ENCODE measurements at regions not wholly inside any gene's neighbourhood (a gene's known extent, or its start where the extent isn't known, plus 50 kb on each side); places are given as distances from the start of the nearest gene placed in this dataset.

GRCh38 chr7:124692425-124692824, 73.2 kb downstream of the GPR37 start:
- H3K36me3 ChIP-seq (ENCODE audit: insufficient read depth) = no peaks in the 10 kb centered on the region
- no peak overlapping the region for H3K4me3 ChIP-seq
- no peaks in the 10 kb centered on the region for H4K20me1 ChIP-seq (replicated peaks; ENCODE audit: insufficient read depth)
- no peak for ATAC-seq
- H3K27ac ChIP-seq (ENCODE audit: low read depth) = no peak overlapping the region
- Mint-ChIP-seq H3K36me3 (ENCODE audit: low read depth) (no peaks in the 10 kb centered on the region), H3K4me3 (no peak overlapping the region), H3K27me3 (ENCODE audit: insufficient read depth, low read depth, poor library complexity) (no peaks in the 10 kb centered on the region), H3K9me3 (no peaks in the 10 kb centered on the region), H3K4me1 (no peaks in the 10 kb centered on the region), H3K27ac (no peak overlapping the region)
- H3K27me3 ChIP-seq (ENCODE audit: insufficient read depth) = no peaks in the 10 kb centered on the region
- no peak for DNase-seq (ENCODE audit: low spot score)
- peak overlapping the region; percentile 25 for H2AFZ ChIP-seq
- H3F3A ChIP-seq (replicated peaks; ENCODE audit: low read depth) = no peaks in the 10 kb centered on the region
- H3K9me2 ChIP-seq (ENCODE audit: insufficient read depth) = peaks cover 13% of the 10 kb centered on the region
- H3K4me2 ChIP-seq = no peak overlapping the region
- TF ChIP-seq POLR2AphosphoS5 (IDR thresholded peaks at IDR 0.05; ENCODE audit: low read depth) = no peak
- TF ChIP-seq EZH2 (IDR thresholded peaks at IDR 0.05; ENCODE audit: low read depth, unreplicated experiment) = no peak
- TF ChIP-seq CTCF (conservative IDR thresholded peaks at IDR 0.05; ENCODE audit: low read depth in 2 of 2) = no peak
- no peak for TF ChIP-seq NANOG (IDR thresholded peaks at IDR 0.05; ENCODE audit: borderline replicate concordance)
- TF ChIP-seq ZNF331 (CRISPR knock-in tag; IDR thresholded peaks at IDR 0.05; ENCODE audit: low read depth) = no peak
- no peak for TF ChIP-seq ETS1 (IDR thresholded peaks at IDR 0.05)
- H3K4me1 ChIP-seq (ENCODE audit: insufficient read depth) = no peaks in the 10 kb centered on the region
- H3K79me2 ChIP-seq (replicated peaks; ENCODE audit: insufficient read depth) = no peaks in the 10 kb centered on the region

- Mint-ChIP-seq H3K27ac (no peak overlapping the region), H3K36me3 (ENCODE audit: low read depth) (no peaks in the 10 kb centered on the region), H3K4me3 (no peak overlapping the region), H3K27me3 (ENCODE audit: insufficient read depth, low read depth, poor library complexity) (no peaks in the 10 kb centered on the region), H3K9me3 (no peaks in the 10 kb centered on the region), H3K4me1 (no peaks in the 10 kb centered on the region)
- Histone ChIP-seq H3K4me3 (no peak overlapping the region), H3F3A (replicated peaks; ENCODE audit: low read depth) (no peaks in the 10 kb centered on the region), H2AFZ (no peak overlapping the region), H3K9me2 (ENCODE audit: insufficient read depth) (peaks cover 13% of the 10 kb centered on the region), H3K27me3 (ENCODE audit: insufficient read depth) (no peaks in the 10 kb centered on the region), H3K4me1 (ENCODE audit: insufficient read depth) (no peaks in the 10 kb centered on the region), H3K36me3 (ENCODE audit: insufficient read depth) (no peaks in the 10 kb centered on the region), H3K4me2 (no peak overlapping the region), H3K27ac (ENCODE audit: low read depth) (no peak overlapping the region), H3K79me2 (replicated peaks; ENCODE audit: insufficient read depth) (no peaks in the 10 kb centered on the region), H4K20me1 (replicated peaks; ENCODE audit: insufficient read depth) (no peaks in the 10 kb centered on the region)
- DNase-seq (ENCODE audit: low spot score) = no peak
- no peak for ATAC-seq
- TF ChIP-seq POLR2AphosphoS5 (IDR thresholded peaks at IDR 0.05; ENCODE audit: low read depth) (no peak), CREB1 (CRISPR knock-in tag; IDR thresholded peaks at IDR 0.05; ENCODE audit: low read depth) (no peak), EZH2phosphoT487 (IDR thresholded peaks at IDR 0.05; ENCODE audit: unreplicated experiment) (no peak), CTCF (conservative IDR thresholded peaks at IDR 0.05; ENCODE audit: low read depth in 2 of 2) (no peak), STAT1 (IDR thresholded peaks at IDR 0.05; ENCODE audit: unreplicated experiment) (no peak), NANOG (IDR thresholded peaks at IDR 0.05; ENCODE audit: borderline replicate concordance) (no peak), ZNF114 (CRISPR knock-in tag; IDR thresholded peaks at IDR 0.05) (no peak), JUNB (IDR thresholded peaks at IDR 0.05; ENCODE audit: unreplicated experiment) (no peak), ETS1 (IDR thresholded peaks at IDR 0.05) (no peak), ZNF331 (CRISPR knock-in tag; IDR thresholded peaks at IDR 0.05; ENCODE audit: low read depth) (no peak)
These were observed 74.8 kb downstream of the GPR37 start for GRCh38 chr7:124690840-124691239.

Data from GM23338 (cell line).